NCI-H1105 (cell line): ENCODE measurements at regions not wholly inside any gene's neighbourhood (a gene's known extent, or its start where the extent isn't known, plus 50 kb on each side); places are given as distances from the start of the nearest gene placed in this dataset.

Experiments used
- DNase-seq: peaks from one replicate; lab custom pipeline; 2025; lab: John Stamatoyannopoulos, UW

- DNase-seq: no peak
Observed at GRCh38 chr10:33542752-33543505, 208.5 kb upstream of the NRP1 start.

DNA sequence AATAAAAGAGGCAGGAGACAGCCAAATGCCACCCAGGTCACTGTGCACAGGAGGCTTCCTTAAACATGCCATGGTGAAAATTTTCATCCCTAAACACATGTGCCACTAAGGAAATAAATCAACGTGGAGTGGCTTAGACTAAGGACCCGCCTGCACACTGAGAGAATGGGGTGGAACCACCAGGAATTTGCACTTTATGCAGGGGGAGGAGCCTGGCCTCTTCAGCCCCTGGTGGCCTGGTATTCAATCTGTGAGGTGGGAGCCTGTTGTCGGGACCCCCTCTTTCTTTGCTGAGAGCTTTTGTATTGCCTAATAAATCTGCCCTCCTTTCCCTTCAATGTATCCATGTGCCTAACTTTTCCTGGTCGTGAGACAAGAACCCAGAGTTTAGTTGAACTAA lies 204.6 kb upstream of the NRP1 start:
- no peak for DNase-seq

DNA sequence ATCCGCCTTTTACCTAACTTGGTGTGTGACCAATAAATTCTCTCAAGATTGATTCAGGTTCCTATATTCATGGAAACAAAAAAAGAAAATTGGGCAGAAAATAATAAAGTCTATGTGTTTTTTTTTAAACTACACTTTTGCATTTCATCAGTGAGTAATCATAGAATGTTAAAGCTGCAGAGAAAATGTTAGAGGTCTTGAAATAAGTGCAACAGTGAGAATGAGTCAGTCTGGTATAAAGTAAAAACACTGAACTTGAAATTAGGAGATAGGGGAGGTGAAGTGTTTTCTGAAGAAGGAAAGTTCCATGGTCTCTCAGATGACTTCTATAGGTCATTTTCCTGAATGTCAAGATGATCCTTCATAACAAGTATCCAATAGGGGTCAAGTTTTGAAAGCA lies 202.6 kb upstream of the NRP1 start:
- DNase-seq: no peak

- no peak for DNase-seq
Observed at GRCh38 chr10:33536508-33536907, 202.0 kb upstream of the NRP1 start.

GRCh38 chr10:33535866-33536265 lies 201.4 kb upstream of the NRP1 start:
- no peak for DNase-seq

- no peak for DNase-seq
Observed at GRCh38 chr10:33534416-33534815, 199.9 kb upstream of the NRP1 start.

GRCh38 chr10:33533612-33534011 lies 199.1 kb upstream of the NRP1 start:
- no peak for DNase-seq

GRCh38 chr10:33532901-33533300 lies 198.4 kb upstream of the NRP1 start:
- no peak for DNase-seq

GRCh38 chr10:33529234-33529633 lies 194.8 kb upstream of the NRP1 start:
- no peak for DNase-seq

- DNase-seq: no peak
Observed at GRCh38 chr10:33524966-33525365, 190.5 kb upstream of the NRP1 start.

- no peak for DNase-seq
Observed at GRCh38 chr10:33524041-33524440, 189.6 kb upstream of the NRP1 start.

DNA sequence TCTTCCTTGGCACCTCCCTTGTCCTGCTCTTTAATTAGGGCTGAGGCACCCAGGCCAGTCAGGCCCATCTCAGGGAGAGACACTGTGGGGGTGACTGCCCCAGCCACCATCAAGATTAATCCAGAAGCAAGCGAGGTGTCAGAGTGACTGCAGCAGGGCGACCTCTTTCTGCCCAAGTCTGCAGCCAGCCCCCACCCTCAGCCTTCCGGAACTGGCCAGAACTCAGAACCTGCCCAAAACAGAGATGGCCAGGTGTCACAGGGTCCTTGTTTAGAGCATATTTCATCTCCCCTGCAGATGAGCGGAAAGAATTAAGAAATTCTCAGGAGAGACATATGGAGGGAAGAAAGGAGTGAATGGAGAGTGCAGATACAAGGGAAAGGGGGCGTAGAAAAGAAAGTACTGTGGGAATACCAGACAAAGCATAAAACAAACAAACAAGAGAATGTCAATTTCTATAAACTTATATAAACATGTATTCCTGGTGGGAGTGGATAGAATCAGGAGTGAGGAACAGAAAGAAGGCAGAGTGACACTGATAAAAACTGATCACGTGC lies 188.8 kb upstream of the NRP1 start:
- no peak for DNase-seq

GRCh38 chr10:33521904-33522303 lies 187.4 kb upstream of the NRP1 start:
- no peak for DNase-seq

GRCh38 chr10:33521062-33521461 lies 186.6 kb upstream of the NRP1 start:
- no peak for DNase-seq

- DNase-seq: no peak
Observed at GRCh38 chr10:33520223-33520622, 185.8 kb upstream of the NRP1 start.

DNA sequence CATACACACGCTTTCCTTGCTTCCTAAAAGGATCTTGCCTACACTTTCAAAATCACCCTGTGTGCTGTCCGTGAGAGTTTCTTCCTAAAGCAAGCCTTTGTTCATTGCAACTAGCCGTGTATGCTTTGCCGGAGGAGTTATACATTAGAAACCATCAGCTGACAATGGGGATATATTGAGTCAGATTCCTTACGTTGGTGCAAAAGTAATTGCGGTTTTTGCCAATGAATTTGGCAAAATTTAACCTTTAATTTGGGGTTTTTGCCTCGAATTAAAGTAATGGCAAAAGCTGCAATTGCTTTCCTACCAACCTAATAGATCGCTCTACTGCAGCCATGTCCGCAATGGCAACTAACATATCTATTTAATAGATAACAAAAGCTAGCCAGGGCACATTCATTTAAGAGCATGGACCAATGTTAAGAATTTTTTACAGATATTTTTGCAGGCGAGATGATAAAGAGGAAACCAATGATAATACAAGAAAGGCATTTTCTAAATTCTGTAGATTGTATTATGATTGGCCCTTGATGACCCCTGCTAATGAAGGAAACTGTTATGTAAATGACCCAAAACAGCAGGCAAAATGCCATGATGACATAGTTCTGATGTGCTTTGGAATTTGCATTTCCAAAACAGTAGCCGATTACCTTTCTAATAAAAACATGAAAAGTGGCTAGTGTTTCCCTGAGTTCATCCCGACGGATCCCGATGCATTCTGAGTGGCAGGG lies 184.8 kb upstream of the NRP1 start:
- no peak for DNase-seq

- no peak for DNase-seq
Observed at GRCh38 chr10:33510206-33510605, 175.7 kb upstream of the NRP1 start.

DNA sequence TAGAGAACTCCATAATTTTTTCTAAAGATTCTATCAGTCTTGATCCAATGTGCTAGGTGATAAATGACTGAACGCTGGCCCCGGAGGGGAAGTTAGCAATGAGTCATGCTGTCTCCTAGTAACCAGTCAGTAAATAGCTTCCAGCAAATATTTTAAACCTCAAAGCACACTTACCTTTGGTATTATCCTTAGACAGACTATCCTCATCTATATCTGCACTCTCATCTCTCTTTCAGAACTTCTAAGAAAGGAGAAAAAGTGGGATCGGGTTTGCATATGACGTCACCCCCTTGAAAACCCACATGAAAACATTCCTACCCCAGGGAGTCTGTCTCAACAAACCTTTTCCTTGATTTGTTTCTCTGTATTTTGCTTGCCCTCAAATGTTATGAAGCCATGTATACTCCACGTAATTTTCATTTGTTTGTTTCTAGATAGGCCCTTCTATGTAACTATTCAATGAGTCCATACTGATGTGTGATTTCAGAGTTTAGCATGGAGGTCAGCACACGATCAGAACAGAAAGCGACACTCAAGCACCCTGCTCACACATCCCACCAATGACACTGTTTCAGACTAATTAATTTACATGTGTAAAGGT lies 174.9 kb upstream of the NRP1 start:
- no peak for DNase-seq

GRCh38 chr10:33507662-33508425 lies 173.4 kb upstream of the NRP1 start:
- no peak for DNase-seq

- DNase-seq: no peak
Observed at GRCh38 chr10:33506838-33507661, 172.6 kb upstream of the NRP1 start.

DNA sequence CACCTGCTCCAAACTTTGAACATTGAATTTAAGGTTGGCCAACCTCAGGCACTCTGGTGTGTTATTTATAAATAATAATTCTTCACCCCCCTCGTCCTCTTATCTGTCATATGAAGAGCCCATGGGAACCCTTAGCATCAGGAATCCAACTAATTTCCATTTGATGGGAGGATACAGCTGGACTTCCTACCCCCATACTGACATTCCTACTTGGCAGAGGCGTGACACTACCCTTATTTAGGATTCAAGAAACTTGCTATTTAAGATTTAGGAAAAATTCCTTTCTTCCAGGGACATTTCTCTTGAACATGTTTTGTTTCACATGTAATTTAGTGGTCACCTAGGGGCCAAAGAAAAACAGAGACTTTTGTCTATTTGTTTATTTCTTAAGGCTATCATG lies 171.9 kb upstream of the NRP1 start:
- DNase-seq: no peak
